ENCODE measurements at regions not wholly inside any gene's neighbourhood (a gene's known extent, or its start where the extent isn't known, plus 50 kb on each side); places are given as distances from the start of the nearest gene placed in this dataset.

- no peak for DNase-seq
Observed at GRCh38 chr9:85884256-85884655, 56.7 kb upstream of the NAA35 start.

GRCh38 chr9:85890962-85891361, 50.0 kb upstream of the NAA35 start:
- no peak for DNase-seq
